ENCODE measurements at regions not wholly inside any gene's neighbourhood (a gene's known extent, or its start where the extent isn't known, plus 50 kb on each side); places are given as distances from the start of the nearest gene placed in this dataset.

- DNase-seq (ENCODE audit: low read depth, low spot score) = no peak
- Histone ChIP-seq H3K9me3 (ENCODE audit: insufficient read depth, low read length) (no peaks in the 10 kb centered on the region), H3K27me3 (ENCODE audit: insufficient read depth, insufficient read length) (no peaks in the 10 kb centered on the region), H3K4me3 (ENCODE audit: insufficient read length, low read depth) (no peak overlapping the region), H3K9ac (ENCODE audit: insufficient read length, low read depth) (no peak overlapping the region), H3K36me3 (ENCODE audit: insufficient read depth, insufficient read length, low read length) (no peaks in the 10 kb centered on the region), H3K4me1 (ENCODE audit: insufficient read depth, insufficient read length) (no peaks in the 10 kb centered on the region)
- TF ChIP-seq SUZ12 (IDR thresholded peaks at IDR 0.05; ENCODE audit: extremely low read depth, insufficient read depth, insufficient read length) (no peak), ZNF274 (IDR thresholded peaks at IDR 0.05; ENCODE audit: low read depth, low read length) (no peak), YY1 (IDR thresholded peaks at IDR 0.05; ENCODE audit: insufficient read depth, insufficient read length) (no peak)
Measured at GRCh38 chr13:88752041-88752440, 1080.9 kb downstream of the SLITRK5 start.

- H3K9ac ChIP-seq (ENCODE audit: insufficient read length, low read depth) = no peak overlapping the region
- H3K36me3 ChIP-seq (ENCODE audit: insufficient read depth, insufficient read length, low read length) = no peaks in the 10 kb centered on the region
- H3K27me3 ChIP-seq (ENCODE audit: insufficient read depth, insufficient read length) = no peaks in the 10 kb centered on the region
- DNase-seq (ENCODE audit: low read depth, low spot score) = no peak
- no peak for TF ChIP-seq SUZ12 (IDR thresholded peaks at IDR 0.05; ENCODE audit: extremely low read depth, insufficient read depth, insufficient read length)
- TF ChIP-seq ZNF274 (IDR thresholded peaks at IDR 0.05; ENCODE audit: low read depth, low read length) = no peak
- no peaks in the 10 kb centered on the region for H3K9me3 ChIP-seq (ENCODE audit: insufficient read depth, low read length)
- no peaks in the 10 kb centered on the region for H3K4me1 ChIP-seq (ENCODE audit: insufficient read depth, insufficient read length)
- no peak overlapping the region for H3K4me3 ChIP-seq (ENCODE audit: insufficient read length, low read depth)
Measured at GRCh38 chr13:88754141-88754540, 1083.0 kb downstream of the SLITRK5 start.

- TF ChIP-seq SUZ12 (IDR thresholded peaks at IDR 0.05; ENCODE audit: extremely low read depth, insufficient read depth, insufficient read length) (no peak), ZNF274 (IDR thresholded peaks at IDR 0.05; ENCODE audit: low read depth, low read length) (no peak), YY1 (IDR thresholded peaks at IDR 0.05; ENCODE audit: insufficient read depth, insufficient read length) (no peak)
- H3K4me1 ChIP-seq (ENCODE audit: insufficient read depth, insufficient read length) = no peaks in the 10 kb centered on the region
- no peaks in the 10 kb centered on the region for H3K27me3 ChIP-seq (ENCODE audit: insufficient read depth, insufficient read length)
- DNase-seq (ENCODE audit: low read depth, low spot score) = no peak
- H3K36me3 ChIP-seq (ENCODE audit: insufficient read depth, insufficient read length, low read length) = no peaks in the 10 kb centered on the region
- no peaks in the 10 kb centered on the region for H3K9me3 ChIP-seq (ENCODE audit: insufficient read depth, low read length)
- H3K9ac ChIP-seq (ENCODE audit: insufficient read length, low read depth) = no peak overlapping the region
- H3K4me3 ChIP-seq (ENCODE audit: insufficient read length, low read depth) = no peak overlapping the region
Measured at GRCh38 chr13:88761145-88761544, 1090.0 kb downstream of the SLITRK5 start.

GRCh38 chr13:88764103-88764502 lies 1092.9 kb downstream of the SLITRK5 start:
- DNase-seq (ENCODE audit: low read depth, low spot score) = peak; percentile 13
- no peaks in the 10 kb centered on the region for H3K36me3 ChIP-seq (ENCODE audit: insufficient read depth, insufficient read length, low read length)

GRCh38 chr13:88800505-88800904 lies 1129.3 kb downstream of the SLITRK5 start:
- Histone ChIP-seq H3K36me3 (ENCODE audit: insufficient read depth, insufficient read length, low read length) (no peaks in the 10 kb centered on the region), H3K9ac (ENCODE audit: insufficient read length, low read depth) (no peak overlapping the region), H3K4me3 (ENCODE audit: insufficient read length, low read depth) (no peak overlapping the region), H3K4me1 (ENCODE audit: insufficient read depth, insufficient read length) (no peaks in the 10 kb centered on the region), H3K27me3 (ENCODE audit: insufficient read depth, insufficient read length) (no peaks in the 10 kb centered on the region), H3K9me3 (ENCODE audit: insufficient read depth, low read length) (no peaks in the 10 kb centered on the region)
- no peak for TF ChIP-seq SUZ12 (IDR thresholded peaks at IDR 0.05; ENCODE audit: extremely low read depth, insufficient read depth, insufficient read length)
- no peak for DNase-seq (ENCODE audit: low read depth, low spot score)

More at GRCh38 chr13:88764103-88764502, 1092.9 kb downstream of the SLITRK5 start:
- no peak overlapping the region for H3K9ac ChIP-seq (ENCODE audit: insufficient read length, low read depth)
- no peaks in the 10 kb centered on the region for H3K27me3 ChIP-seq (ENCODE audit: insufficient read depth, insufficient read length)
- no peaks in the 10 kb centered on the region for H3K9me3 ChIP-seq (ENCODE audit: insufficient read depth, low read length)
- no peaks in the 10 kb centered on the region for H3K4me1 ChIP-seq (ENCODE audit: insufficient read depth, insufficient read length)
- TF ChIP-seq SUZ12 (IDR thresholded peaks at IDR 0.05; ENCODE audit: extremely low read depth, insufficient read depth, insufficient read length) = no peak
- no peak for TF ChIP-seq YY1 (IDR thresholded peaks at IDR 0.05; ENCODE audit: insufficient read depth, insufficient read length)
- no peak for TF ChIP-seq ZNF274 (IDR thresholded peaks at IDR 0.05; ENCODE audit: low read depth, low read length)
- H3K4me3 ChIP-seq (ENCODE audit: insufficient read length, low read depth) = no peak overlapping the region

- no peaks in the 10 kb centered on the region for H3K9me3 ChIP-seq (ENCODE audit: insufficient read depth, low read length)
- no peak overlapping the region for H3K9ac ChIP-seq (ENCODE audit: insufficient read length, low read depth)
- TF ChIP-seq YY1 (IDR thresholded peaks at IDR 0.05; ENCODE audit: insufficient read depth, insufficient read length) = no peak
- no peak for TF ChIP-seq SUZ12 (IDR thresholded peaks at IDR 0.05; ENCODE audit: extremely low read depth, insufficient read depth, insufficient read length)
- TF ChIP-seq ZNF274 (IDR thresholded peaks at IDR 0.05; ENCODE audit: low read depth, low read length) = no peak
- H3K4me3 ChIP-seq (ENCODE audit: insufficient read length, low read depth) = no peak overlapping the region
- no peaks in the 10 kb centered on the region for H3K4me1 ChIP-seq (ENCODE audit: insufficient read depth, insufficient read length)
- DNase-seq (ENCODE audit: low read depth, low spot score) = no peak
- H3K27me3 ChIP-seq (ENCODE audit: insufficient read depth, insufficient read length) = no peaks in the 10 kb centered on the region
- H3K36me3 ChIP-seq (ENCODE audit: insufficient read depth, insufficient read length, low read length) = no peaks in the 10 kb centered on the region
Measured at GRCh38 chr13:88801361-88801760, 1130.2 kb downstream of the SLITRK5 start.

- Histone ChIP-seq H3K4me3 (ENCODE audit: insufficient read length, low read depth) (no peak overlapping the region), H3K36me3 (ENCODE audit: insufficient read depth, insufficient read length, low read length) (no peaks in the 10 kb centered on the region), H3K27me3 (ENCODE audit: insufficient read depth, insufficient read length) (no peaks in the 10 kb centered on the region), H3K4me1 (ENCODE audit: insufficient read depth, insufficient read length) (no peaks in the 10 kb centered on the region), H3K9ac (ENCODE audit: insufficient read length, low read depth) (no peak overlapping the region), H3K9me3 (ENCODE audit: insufficient read depth, low read length) (no peaks in the 10 kb centered on the region)
- TF ChIP-seq ZNF274 (IDR thresholded peaks at IDR 0.05; ENCODE audit: low read depth, low read length) = no peak
- no peak for TF ChIP-seq YY1 (IDR thresholded peaks at IDR 0.05; ENCODE audit: insufficient read depth, insufficient read length)
- no peak for TF ChIP-seq SUZ12 (IDR thresholded peaks at IDR 0.05; ENCODE audit: extremely low read depth, insufficient read depth, insufficient read length)
- DNase-seq (ENCODE audit: low read depth, low spot score) = no peak
Measured at GRCh38 chr13:88802886-88803285, 1131.7 kb downstream of the SLITRK5 start.

GRCh38 chr13:88806438-88806837 lies 1135.3 kb downstream of the SLITRK5 start:
- Histone ChIP-seq H3K9ac (ENCODE audit: insufficient read length, low read depth) (no peak overlapping the region), H3K9me3 (ENCODE audit: insufficient read depth, low read length) (peaks cover 9% of the 10 kb centered on the region; the same call in 1 of the 2 replicates), H3K4me1 (ENCODE audit: insufficient read depth, insufficient read length) (no peaks in the 10 kb centered on the region), H3K27me3 (ENCODE audit: insufficient read depth, insufficient read length) (no peaks in the 10 kb centered on the region), H3K4me3 (ENCODE audit: insufficient read length, low read depth) (no peak overlapping the region), H3K36me3 (ENCODE audit: insufficient read depth, insufficient read length, low read length) (no peaks in the 10 kb centered on the region)
- TF ChIP-seq ZNF274 (IDR thresholded peaks at IDR 0.05; ENCODE audit: low read depth, low read length) (no peak), SUZ12 (IDR thresholded peaks at IDR 0.05; ENCODE audit: extremely low read depth, insufficient read depth, insufficient read length) (no peak), YY1 (IDR thresholded peaks at IDR 0.05; ENCODE audit: insufficient read depth, insufficient read length) (no peak)
- DNase-seq (ENCODE audit: low read depth, low spot score) = no peak
